H9 (cell line): ENCODE measurements at regions not wholly inside any gene's neighbourhood (a gene's known extent, or its start where the extent isn't known, plus 50 kb on each side); places are given as distances from the start of the nearest gene placed in this dataset.

ENCODE experiments used
- DNase-seq: peaks from one replicate; pipeline ENCODE4 v3.0.0-alpha.2; 2017
- H2AFZ ChIP-seq: one replicate; pipeline ENCODE4 v1.6.1; 2013; ENCODE audit warnings: mild to moderate bottlenecking, low read length, control low read depth, moderate library complexity
- H2AK5ac ChIP-seq: 2 replicates; pipeline ENCODE4 v1.6.1; 2013; ENCODE audit warnings: low read length, control low read depth, mixed read lengths; ENCODE audit not compliant: insufficient read length
- H2BK120ac ChIP-seq: one replicate; pipeline ENCODE4 v1.6.1; 2013; ENCODE audit warnings: low read depth, mild to moderate bottlenecking, low read length, control low read depth, inconsistent platforms; ENCODE audit not compliant: poor library complexity, severe bottlenecking
- H2BK12ac ChIP-seq: 2 replicates; pipeline ENCODE4 v1.6.1; 2013; ENCODE audit warnings: low read length, control low read depth, mixed read lengths, low read depth; ENCODE audit not compliant: insufficient read length
- H2BK15ac ChIP-seq: 2 replicates; pipeline ENCODE4 v1.6.1; 2013; ENCODE audit warnings: low read depth, low read length, control low read depth
- H2BK20ac ChIP-seq: one replicate; pipeline ENCODE4 v1.6.1; 2013; ENCODE audit warnings: low read depth, mild to moderate bottlenecking, low read length, control low read depth, inconsistent platforms; ENCODE audit not compliant: poor library complexity, severe bottlenecking
- H2BK5ac ChIP-seq: 2 replicates; pipeline ENCODE4 v1.6.1; 2013; ENCODE audit warnings: low read length, control low read depth, mixed read lengths; ENCODE audit not compliant: insufficient read length
- H3K14ac ChIP-seq: 2 replicates; pipeline ENCODE4 v1.6.1; 2013; ENCODE audit warnings: low read length, control low read depth; ENCODE audit not compliant: insufficient read depth
- H3K18ac ChIP-seq: 2 replicates; pipeline ENCODE4 v1.6.1; 2013; ENCODE audit warnings: low read depth, mild to moderate bottlenecking, mixed read lengths, low read length, control low read depth; ENCODE audit not compliant: insufficient read length
- H3K23ac ChIP-seq: 2 replicates; pipeline ENCODE4 v1.6.1; 2013; ENCODE audit warnings: low read length, control low read depth, mixed read lengths, low read depth; ENCODE audit not compliant: insufficient read length
- H3K23me2 ChIP-seq: 2 replicates; pipeline ENCODE4 v1.6.1; 2013; ENCODE audit warnings: low read depth, mild to moderate bottlenecking, mixed read lengths, low read length, control low read depth; ENCODE audit not compliant: insufficient read length, poor library complexity, severe bottlenecking
- H3K27ac ChIP-seq: 2 replicates; pipeline ENCODE4 v1.5.1; 2013; ENCODE audit warnings: low read length, control low read depth, mixed read lengths, low read depth; ENCODE audit not compliant: insufficient read length
- H3K27me3 ChIP-seq: 2 replicates; pipeline ENCODE4 v1.6.1; 2013; ENCODE audit warnings: low read length, control low read depth, inconsistent platforms; ENCODE audit not compliant: insufficient read depth
- H3K4ac ChIP-seq: 2 replicates; pipeline ENCODE4 v1.6.1; 2013; ENCODE audit warnings: low read depth, mild to moderate bottlenecking, control low read depth, inconsistent platforms, low read length, moderate library complexity
- H3K4me1 ChIP-seq: 2 replicates; pipeline ENCODE4 v1.6.1; 2013; ENCODE audit warnings: low read length, control low read depth, inconsistent platforms; ENCODE audit not compliant: insufficient read depth
- H3K4me2 ChIP-seq: 2 replicates; pipeline ENCODE4 v1.6.1; 2013; ENCODE audit warnings: low read length, control low read depth, mixed read lengths; ENCODE audit not compliant: insufficient read length, insufficient read depth
- H3K56ac ChIP-seq: 2 replicates; pipeline ENCODE4 v1.6.1; 2013; ENCODE audit warnings: low read depth, mild to moderate bottlenecking, mixed read lengths, low read length, control low read depth; ENCODE audit not compliant: insufficient read length
- H3K79me1 ChIP-seq: 2 replicates; pipeline ENCODE4 v1.6.1; 2013; ENCODE audit warnings: low read depth, mild to moderate bottlenecking, moderate library complexity, low read length, control low read depth, inconsistent platforms; ENCODE audit not compliant: insufficient read depth, poor library complexity, severe bottlenecking
- H3K79me2 ChIP-seq: 2 replicates; pipeline ENCODE4 v1.6.1; 2013; ENCODE audit warnings: low read length, control low read depth, inconsistent platforms; ENCODE audit not compliant: insufficient read depth
- H3K9ac ChIP-seq: 2 replicates; pipeline ENCODE4 v1.6.1; 2013; ENCODE audit warnings: low read length, control low read depth, mixed read lengths; ENCODE audit not compliant: insufficient read length; ENCODE audit errors: extremely low read depth
- H3K9me3 ChIP-seq: one replicate; pipeline ENCODE4 v1.6.1; 2013; ENCODE audit warnings: low read depth, low read length, inconsistent platforms; ENCODE audit not compliant: control insufficient read depth
- H3T11ph ChIP-seq: one replicate; pipeline ENCODE4 v1.6.1; 2013; ENCODE audit warnings: mild to moderate bottlenecking, low read length, control low read depth, inconsistent platforms
- H4K20me1 ChIP-seq: one replicate; pipeline ENCODE4 v1.6.1; 2013; ENCODE audit not compliant: control insufficient read depth, insufficient read length, insufficient read depth
- H4K5ac ChIP-seq: 2 replicates; pipeline ENCODE4 v1.6.1; 2013; ENCODE audit warnings: low read depth, mild to moderate bottlenecking, mixed read lengths, low read length, control low read depth; ENCODE audit not compliant: insufficient read length
- H4K8ac ChIP-seq: replicated peaks from 2 replicates; pipeline ENCODE4 v1.6.1; 2013; ENCODE audit warnings: low read length, control low read depth, mixed read lengths, low read depth; ENCODE audit not compliant: insufficient read length
- H4K91ac ChIP-seq: 2 replicates; pipeline ENCODE4 v1.6.1; 2013; ENCODE audit warnings: low read depth, mild to moderate bottlenecking, moderate library complexity, mixed read lengths, low read length, control low read depth; ENCODE audit not compliant: insufficient read length
- H3K27ac Mint-ChIP-seq, 3 experiments: 2 replicates in 2 of 3; 3 replicates in 1 of 3; pipeline ENCODE4 v1.8.0; 2020 to 2021; ENCODE audit warnings: mixed read lengths in 3 of 3, mild to moderate bottlenecking in 1 of 3, moderate library complexity in 1 of 3
- H3K27me3 Mint-ChIP-seq: 2 replicates; pipeline ENCODE4 v1.8.0; 2021; ENCODE audit warnings: low read depth, mild to moderate bottlenecking, moderate library complexity, mixed read lengths
- H3K36me3 Mint-ChIP-seq, 3 experiments: 2 replicates in 2 of 3; 3 replicates in 1 of 3; pipeline ENCODE4 v1.8.0; 2020 to 2021; ENCODE audit warnings: low read depth in 3 of 3, mixed read lengths in 3 of 3; ENCODE audit not compliant: insufficient read depth in 1 of 3
- H3K4me1 Mint-ChIP-seq, 2 experiments: 2 replicates each; pipeline ENCODE4 v1.8.0; 2020; ENCODE audit warnings: mixed read lengths in 2 of 2
- H3K4me3 Mint-ChIP-seq, 2 experiments: 2 replicates in 1 of 2; 3 replicates in 1 of 2; pipeline ENCODE4 v1.8.0; 2020 to 2021; ENCODE audit warnings: mild to moderate bottlenecking in 2 of 2, mixed read lengths in 2 of 2, moderate library complexity in 1 of 2
- H3K9me3 Mint-ChIP-seq, 2 experiments: 2 replicates in 1 of 2; 3 replicates in 1 of 2; pipeline ENCODE4 v1.8.0; 2020; ENCODE audit warnings: mild to moderate bottlenecking in 2 of 2, mixed read lengths in 2 of 2, moderate library complexity in 1 of 2
- CTCF ChIP-seq: fragments of 200-600 bp; sonication (generic); conservative IDR thresholded peaks from 3 replicates; pipeline ENCODE4 v1.8.0; 2021; ENCODE audit warnings: antibody characterized with exemption, mild to moderate bottlenecking
- WGBS: extraction: QIAGEN DNeasy Blood & Tissue Kit; methylation state at CpG from one replicate; pipeline ENCODE4 v1.1.7; 2013; ENCODE audit warnings: missing lambda C conversion rate, low lambda C conversion rate, mixed read lengths; ENCODE audit not compliant: insufficient read length; ENCODE audit errors: extremely low coverage; 5-methylcytosine and 5-hydroxymethylcytosine counted together

- H3K4me1 Mint-ChIP-seq: peaks cover 9 to 15% of the 10 kb centered on the region in 2 experiments; a peak in 3 of 4 replicates
- no peaks in the 10 kb centered on the region for H4K20me1 ChIP-seq
These were observed 103.1 kb upstream of the PTPN3 start for GRCh38 chr9:109601181-109601580.

More at GRCh38 chr9:109601181-109601580, 103.1 kb upstream of the PTPN3 start:
- H3K18ac ChIP-seq: no peak overlapping the region
- H3K9ac ChIP-seq: no peak overlapping the region
- H3K23ac ChIP-seq: no peak overlapping the region
- H2BK20ac ChIP-seq: no peak overlapping the region
- H3K27ac ChIP-seq: no peak overlapping the region
- no peak overlapping the region for H3K14ac ChIP-seq
- Mint-ChIP-seq H3K27me3 (peaks cover 2% of the 10 kb centered on the region), H3K27ac (no peak overlapping the region; a peak in 1 of 7 replicates), H3K36me3 (no peaks in the 10 kb centered on the region), H3K4me3 (no peak overlapping the region), H3K9me3 (no peaks in the 10 kb centered on the region; a peak in 1 of 5 replicates)
- no peak overlapping the region for H2AFZ ChIP-seq
- H3T11ph ChIP-seq: no peak overlapping the region
- H3K9me3 ChIP-seq: no peaks in the 10 kb centered on the region
- H2BK120ac ChIP-seq: no peak overlapping the region
- H4K91ac ChIP-seq: no peak overlapping the region
- H3K56ac ChIP-seq: no peak overlapping the region
- no peak overlapping the region for H2BK15ac ChIP-seq
- no CpG with 5 or more reads among the region's 1 CpG for WGBS
- H3K4ac ChIP-seq: no peak overlapping the region
- H2AK5ac ChIP-seq: no peak overlapping the region
- H4K8ac ChIP-seq: no peak overlapping the region
- H3K79me2 ChIP-seq: no peaks in the 10 kb centered on the region
- no peaks in the 10 kb centered on the region for H3K23me2 ChIP-seq
- H3K4me1 ChIP-seq: no peaks in the 10 kb centered on the region; the same call in 1 of the 2 replicates
- H3K27me3 ChIP-seq: no peaks in the 10 kb centered on the region
- no peaks in the 10 kb centered on the region for H3K79me1 ChIP-seq
- no peak for DNase-seq
- no peak overlapping the region for H4K5ac ChIP-seq
- no peak overlapping the region for H2BK5ac ChIP-seq
- TF ChIP-seq CTCF: no peak
- no peak overlapping the region for H3K4me2 ChIP-seq
- no peak overlapping the region for H2BK12ac ChIP-seq
